Immature natural killer cell (primary cell): ENCODE measurements at regions not wholly inside any gene's neighbourhood (a gene's known extent, or its start where the extent isn't known, plus 50 kb on each side); places are given as distances from the start of the nearest gene placed in this dataset.

Source experiments
- DNase-seq, 3 donors: peaks; one replicate each; pipeline ENCODE4 v3.0.0; 2022; ENCODE audit warnings: mixed read lengths in 1 of 3
- H3K27ac Mint-ChIP-seq, 6 donors: one replicate each; pipeline ENCODE4 v1.8.0; 2020; ENCODE audit warnings: mixed read lengths in 6 of 6, mild to moderate bottlenecking in 5 of 6, inconsistent platforms in 4 of 6, moderate library complexity in 3 of 6
- H3K27me3 Mint-ChIP-seq, 3 donors: one replicate each; pipeline ENCODE4 v1.8.0; 2020 to 2021; ENCODE audit warnings: low read depth in 3 of 3, mild to moderate bottlenecking in 3 of 3, mixed read lengths in 3 of 3, moderate library complexity in 3 of 3, inconsistent platforms in 1 of 3
- H3K36me3 Mint-ChIP-seq, 3 donors: one replicate each; pipeline ENCODE4 v1.8.0; 2020; ENCODE audit warnings: mixed read lengths in 3 of 3, inconsistent platforms in 2 of 3, mild to moderate bottlenecking in 2 of 3
- H3K4me1 Mint-ChIP-seq, 2 donors: one replicate each; pipeline ENCODE4 v1.8.0; 2020; ENCODE audit warnings: inconsistent platforms in 2 of 2, mild to moderate bottlenecking in 2 of 2, mixed read lengths in 2 of 2, moderate library complexity in 1 of 2
- H3K4me3 Mint-ChIP-seq, 5 donors: one replicate each; pipeline ENCODE4 v1.8.0; 2020; ENCODE audit warnings: mild to moderate bottlenecking in 5 of 5, mixed read lengths in 5 of 5, inconsistent platforms in 3 of 5, moderate library complexity in 3 of 5
- H3K9me3 Mint-ChIP-seq, 6 donors: one replicate each; pipeline ENCODE4 v1.8.0; 2020; ENCODE audit warnings: mild to moderate bottlenecking in 6 of 6, mixed read lengths in 6 of 6, inconsistent platforms in 4 of 6, moderate library complexity in 3 of 6

DNA sequence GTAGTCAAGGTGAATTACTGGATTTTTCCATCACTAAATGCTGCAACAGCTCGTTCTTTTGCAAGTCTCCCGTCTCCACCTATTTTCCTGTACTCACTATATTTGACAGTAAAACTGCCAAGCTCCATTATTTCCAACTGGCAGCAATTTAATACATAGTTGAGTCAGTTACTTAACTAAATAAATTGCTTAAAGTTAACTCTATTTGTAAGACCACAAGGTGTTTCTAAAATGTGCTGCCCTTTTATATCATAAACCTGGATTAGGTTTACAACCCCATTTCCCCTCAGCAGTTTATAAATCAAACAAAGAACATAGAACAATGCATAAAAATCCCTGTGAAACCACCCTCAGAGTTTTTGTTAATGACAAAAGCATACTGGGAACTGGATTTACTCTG is 211.4 kb upstream of the DPH6 start:
- Mint-ChIP-seq H3K27me3 (peaks cover 0 to 5% (median 0%) of the 10 kb centered on the region in 3 donors), H3K27ac (no peak overlapping the region), H3K4me1 (no peaks in the 10 kb centered on the region), H3K36me3 (no peaks in the 10 kb centered on the region), H3K4me3 (no peak overlapping the region), H3K9me3 (peaks cover 0 to 4% (median 0%) of the 10 kb centered on the region in 6 donors)
- no peak for DNase-seq

GRCh38 chr15:35757765-35758164 is 211.8 kb upstream of the DPH6 start:
- no peaks in the 10 kb centered on the region for H3K36me3 Mint-ChIP-seq
- no peak overlapping the region for H3K4me3 Mint-ChIP-seq
- H3K27ac Mint-ChIP-seq, result no peak overlapping the region
- H3K27me3 Mint-ChIP-seq, result peaks cover 0 to 5% (median 0%) of the 10 kb centered on the region in 3 donors
- DNase-seq, result no peak
- H3K4me1 Mint-ChIP-seq, result no peaks in the 10 kb centered on the region
- peaks cover 0 to 4% (median 0%) of the 10 kb centered on the region in 6 donors for H3K9me3 Mint-ChIP-seq

GRCh38 chr15:35764661-35765519 is 218.9 kb upstream of the DPH6 start:
- peaks cover 0 to 4% (median 0%) of the 10 kb centered on the region in 6 donors for H3K9me3 Mint-ChIP-seq
- H3K4me1 Mint-ChIP-seq, result no peaks in the 10 kb centered on the region
- no peak for DNase-seq
- no peak overlapping the region for H3K4me3 Mint-ChIP-seq
- H3K36me3 Mint-ChIP-seq, result no peaks in the 10 kb centered on the region
- H3K27ac Mint-ChIP-seq, result no peak overlapping the region
- no peaks in the 10 kb centered on the region for H3K27me3 Mint-ChIP-seq

- DNase-seq, result no peak
- H3K36me3 Mint-ChIP-seq, result no peaks in the 10 kb centered on the region
- H3K27me3 Mint-ChIP-seq, result no peaks in the 10 kb centered on the region
- peaks cover 0 to 2% (median 0%) of the 10 kb centered on the region in 6 donors for H3K9me3 Mint-ChIP-seq
- H3K27ac Mint-ChIP-seq, result no peak overlapping the region
- H3K4me3 Mint-ChIP-seq, result no peak overlapping the region
- H3K4me1 Mint-ChIP-seq, result no peaks in the 10 kb centered on the region
Measured at GRCh38 chr15:35768949-35769348, 223.0 kb upstream of the DPH6 start.

DNA sequence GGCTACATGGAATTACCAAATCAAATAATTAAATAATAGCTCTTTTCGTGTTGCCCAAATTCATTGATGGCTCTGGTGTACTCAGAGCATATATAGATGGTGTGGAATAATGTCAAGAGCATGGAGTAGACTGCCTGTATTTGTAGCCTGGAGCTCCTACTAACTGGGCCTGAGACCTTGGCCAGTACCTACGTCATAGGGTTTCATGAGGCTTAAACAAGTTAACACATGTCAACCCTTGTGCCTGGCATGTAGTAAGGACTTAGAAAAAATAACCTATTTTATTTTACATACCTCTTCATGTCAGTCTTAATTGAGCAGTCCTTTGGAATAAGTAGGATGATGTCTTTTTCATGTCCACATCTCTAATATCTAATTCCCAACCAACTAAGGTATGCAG is 223.7 kb upstream of the DPH6 start:
- Mint-ChIP-seq H3K36me3 (no peaks in the 10 kb centered on the region), H3K4me3 (no peak overlapping the region), H3K27me3 (no peaks in the 10 kb centered on the region), H3K4me1 (no peaks in the 10 kb centered on the region), H3K27ac (no peak overlapping the region), H3K9me3 (peaks cover 0 to 2% (median 0%) of the 10 kb centered on the region in 6 donors)
- no peak for DNase-seq

GRCh38 chr15:35771746-35772442 is 225.9 kb upstream of the DPH6 start:
- Mint-ChIP-seq H3K9me3 (peaks cover 0 to 5% (median 2%) of the 10 kb centered on the region in 6 donors), H3K36me3 (no peaks in the 10 kb centered on the region), H3K4me1 (no peaks in the 10 kb centered on the region), H3K27ac (no peak overlapping the region), H3K4me3 (no peak overlapping the region), H3K27me3 (no peaks in the 10 kb centered on the region)
- no peak for DNase-seq

DNA sequence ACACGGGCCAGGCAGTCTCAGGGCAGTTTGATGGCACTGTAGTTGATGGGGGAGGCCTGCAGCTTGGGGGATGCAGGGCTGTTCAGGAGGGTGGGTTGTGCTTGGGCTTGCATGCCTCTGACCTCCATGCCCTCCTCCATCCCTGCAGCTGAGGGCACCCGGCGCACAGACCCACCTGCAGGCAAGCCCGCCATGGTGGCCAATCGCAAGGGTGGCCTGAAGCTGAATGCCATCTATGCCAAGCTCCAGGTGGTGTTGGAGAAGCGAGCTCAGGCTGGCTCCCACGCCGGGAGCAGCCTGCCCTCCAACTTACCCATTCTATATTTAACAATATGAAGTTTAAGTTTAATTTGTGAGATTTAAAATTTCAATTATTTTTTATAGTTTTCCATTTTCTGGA is 228.7 kb upstream of the DPH6 start:
- H3K27me3 Mint-ChIP-seq, result no peaks in the 10 kb centered on the region
- peaks cover 0 to 5% (median 2%) of the 10 kb centered on the region in 6 donors for H3K9me3 Mint-ChIP-seq
- no peak overlapping the region for H3K27ac Mint-ChIP-seq
- no peaks in the 10 kb centered on the region for H3K36me3 Mint-ChIP-seq
- H3K4me1 Mint-ChIP-seq, result no peaks in the 10 kb centered on the region
- no peak for DNase-seq
- no peak overlapping the region for H3K4me3 Mint-ChIP-seq

DNA sequence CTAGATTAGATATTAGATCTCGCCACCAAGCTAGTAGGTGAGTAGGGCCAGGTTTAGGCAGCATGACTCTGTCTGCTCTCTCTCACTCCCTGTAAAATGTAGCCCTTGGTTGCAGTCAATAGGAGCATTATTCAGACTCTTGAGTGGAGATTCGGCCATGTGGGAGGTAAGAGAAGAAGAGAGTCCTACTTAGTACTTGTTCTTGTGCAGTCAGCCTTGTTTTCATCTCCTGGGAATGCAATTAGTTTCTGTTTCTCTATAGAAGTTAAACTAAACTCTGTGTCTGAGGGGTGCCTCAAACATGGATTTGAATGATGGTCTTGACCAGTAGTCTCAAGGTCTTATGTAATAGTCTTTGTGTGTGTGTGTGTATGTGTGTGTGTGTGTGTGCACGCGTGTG is 229.5 kb upstream of the DPH6 start:
- peaks cover 0 to 5% (median 2%) of the 10 kb centered on the region in 6 donors for H3K9me3 Mint-ChIP-seq
- no peaks in the 10 kb centered on the region for H3K27me3 Mint-ChIP-seq
- no peak overlapping the region for H3K4me3 Mint-ChIP-seq

GRCh38 chr15:35777061-35777460 is 231.1 kb upstream of the DPH6 start:
- H3K36me3 Mint-ChIP-seq, result no peaks in the 10 kb centered on the region
- H3K9me3 Mint-ChIP-seq, result peaks cover 0 to 10% (median 4%) of the 10 kb centered on the region in 6 donors
- no peaks in the 10 kb centered on the region for H3K4me1 Mint-ChIP-seq
- no peak for DNase-seq
- H3K27ac Mint-ChIP-seq, result no peak overlapping the region
- H3K27me3 Mint-ChIP-seq, result peaks cover 0 to 4% (median 0%) of the 10 kb centered on the region in 3 donors
- no peak overlapping the region for H3K4me3 Mint-ChIP-seq

More for the DNA sequence above, 229.5 kb upstream of the DPH6 start:
- Mint-ChIP-seq H3K36me3 (no peaks in the 10 kb centered on the region), H3K4me1 (no peaks in the 10 kb centered on the region), H3K27ac (no peak overlapping the region)
- DNase-seq, result no peak

DNA sequence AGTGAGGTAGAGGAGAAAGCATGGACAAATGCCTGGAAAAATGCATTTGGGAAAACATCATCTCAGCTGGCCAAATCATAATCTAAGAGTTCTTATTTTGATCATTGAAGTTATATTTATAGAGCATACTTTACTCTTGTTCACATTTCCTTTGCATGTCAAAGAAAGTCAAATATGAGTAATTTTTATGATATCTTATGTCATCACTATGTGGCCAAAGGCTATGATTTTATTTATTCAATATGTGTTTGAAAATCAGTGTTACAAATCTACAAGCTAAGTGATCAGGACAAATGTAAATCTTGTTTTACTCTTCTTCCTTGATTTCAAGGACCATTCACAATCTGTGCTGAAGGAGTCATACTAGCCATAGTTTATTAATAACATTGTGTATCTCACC is 237.2 kb upstream of the DPH6 start:
- Mint-ChIP-seq H3K4me3 (no peak overlapping the region), H3K36me3 (no peaks in the 10 kb centered on the region), H3K27me3 (peaks cover 0 to 4% (median 3%) of the 10 kb centered on the region in 3 donors), H3K9me3 (peaks cover 2 to 18% (median 3%) of the 10 kb centered on the region in 6 donors), H3K27ac (no peak overlapping the region), H3K4me1 (no peaks in the 10 kb centered on the region)
- no peak for DNase-seq

GRCh38 chr15:35784745-35785144 is 238.8 kb upstream of the DPH6 start:
- Mint-ChIP-seq H3K4me1 (no peaks in the 10 kb centered on the region), H3K27ac (no peak overlapping the region)

GRCh38 chr15:35810007-35810406 is 264.0 kb upstream of the DPH6 start:
- H3K27ac Mint-ChIP-seq, result no peak overlapping the region
- no peaks in the 10 kb centered on the region for H3K27me3 Mint-ChIP-seq
- H3K4me3 Mint-ChIP-seq, result no peak overlapping the region
- H3K4me1 Mint-ChIP-seq, result no peaks in the 10 kb centered on the region
- no peaks in the 10 kb centered on the region for H3K36me3 Mint-ChIP-seq
- H3K9me3 Mint-ChIP-seq, result peaks cover 0 to 16% (median 5%) of the 10 kb centered on the region in 6 donors
- no peak for DNase-seq

More at GRCh38 chr15:35784745-35785144, 238.8 kb upstream of the DPH6 start:
- Mint-ChIP-seq H3K27me3 (peaks cover 0 to 4% (median 3%) of the 10 kb centered on the region in 3 donors), H3K9me3 (peaks cover 3 to 18% (median 9%) of the 10 kb centered on the region in 6 donors), H3K4me3 (no peak overlapping the region), H3K36me3 (no peaks in the 10 kb centered on the region)
- DNase-seq, result no peak

- H3K9me3 Mint-ChIP-seq, result peaks cover 0 to 16% (median 6%) of the 10 kb centered on the region in 6 donors
- no peak for DNase-seq
- H3K4me3 Mint-ChIP-seq, result no peak overlapping the region
- H3K4me1 Mint-ChIP-seq, result no peaks in the 10 kb centered on the region
- H3K27me3 Mint-ChIP-seq, result no peaks in the 10 kb centered on the region
- H3K27ac Mint-ChIP-seq, result no peak overlapping the region
- H3K36me3 Mint-ChIP-seq, result no peaks in the 10 kb centered on the region
Measured at GRCh38 chr15:35813573-35813972, 267.6 kb upstream of the DPH6 start.

GRCh38 chr15:35818846-35819245 is 272.9 kb upstream of the DPH6 start:
- no peaks in the 10 kb centered on the region for H3K27me3 Mint-ChIP-seq
- no peak overlapping the region for H3K4me3 Mint-ChIP-seq
- no peaks in the 10 kb centered on the region for H3K36me3 Mint-ChIP-seq
- H3K9me3 Mint-ChIP-seq, result peaks cover 0 to 9% (median 0%) of the 10 kb centered on the region in 6 donors
- H3K27ac Mint-ChIP-seq, result no peak overlapping the region
- no peak for DNase-seq
- H3K4me1 Mint-ChIP-seq, result no peaks in the 10 kb centered on the region
